ENCODE measurements at regions not wholly inside any gene's neighbourhood (a gene's known extent, or its start where the extent isn't known, plus 50 kb on each side); places are given as distances from the start of the nearest gene placed in this dataset.

DNA sequence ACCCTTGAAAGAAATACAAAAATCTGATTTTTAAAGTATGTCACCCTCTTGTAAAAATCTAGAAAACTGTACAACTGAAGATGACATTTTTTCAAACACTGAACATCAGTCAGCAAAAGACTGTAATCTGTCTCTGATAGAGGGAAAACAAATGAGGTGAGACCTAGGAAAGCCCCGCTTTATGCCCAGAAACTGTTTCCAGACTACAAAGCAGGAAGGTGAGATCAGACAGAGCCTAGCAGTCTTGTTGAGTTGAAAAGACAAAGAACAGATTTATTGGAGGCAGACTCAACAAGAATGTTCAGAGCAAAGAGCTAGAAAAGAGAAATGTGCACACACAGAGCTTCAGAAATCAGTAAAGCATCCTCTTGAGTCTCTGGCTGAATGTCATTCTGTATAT lies 873.6 kb downstream of the LRFN5 start:
- TF ChIP-seq, protein P1, sequence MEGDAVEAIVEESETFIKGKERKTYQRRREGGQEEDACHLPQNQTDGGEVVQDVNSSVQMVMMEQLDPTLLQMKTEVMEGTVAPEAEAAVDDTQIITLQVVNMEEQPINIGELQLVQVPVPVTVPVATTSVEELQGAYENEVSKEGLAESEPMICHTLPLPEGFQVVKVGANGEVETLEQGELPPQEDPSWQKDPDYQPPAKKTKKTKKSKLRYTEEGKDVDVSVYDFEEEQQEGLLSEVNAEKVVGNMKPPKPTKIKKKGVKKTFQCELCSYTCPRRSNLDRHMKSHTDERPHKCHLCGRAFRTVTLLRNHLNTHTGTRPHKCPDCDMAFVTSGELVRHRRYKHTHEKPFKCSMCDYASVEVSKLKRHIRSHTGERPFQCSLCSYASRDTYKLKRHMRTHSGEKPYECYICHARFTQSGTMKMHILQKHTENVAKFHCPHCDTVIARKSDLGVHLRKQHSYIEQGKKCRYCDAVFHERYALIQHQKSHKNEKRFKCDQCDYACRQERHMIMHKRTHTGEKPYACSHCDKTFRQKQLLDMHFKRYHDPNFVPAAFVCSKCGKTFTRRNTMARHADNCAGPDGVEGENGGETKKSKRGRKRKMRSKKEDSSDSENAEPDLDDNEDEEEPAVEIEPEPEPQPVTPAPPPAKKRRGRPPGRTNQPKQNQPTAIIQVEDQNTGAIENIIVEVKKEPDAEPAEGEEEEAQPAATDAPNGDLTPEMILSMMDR (IDR thresholded peaks at IDR 0.05; ENCODE audit: low read depth, low read length): no peak
- TF ChIP-seq POLR2A (IDR thresholded peaks at IDR 0.05; ENCODE audit: extremely low read depth, insufficient read length) (no peak), MYC (IDR thresholded peaks at IDR 0.05; ENCODE audit: low read depth, low read length) (no peak)
- TF ChIP-seq, protein P2, sequence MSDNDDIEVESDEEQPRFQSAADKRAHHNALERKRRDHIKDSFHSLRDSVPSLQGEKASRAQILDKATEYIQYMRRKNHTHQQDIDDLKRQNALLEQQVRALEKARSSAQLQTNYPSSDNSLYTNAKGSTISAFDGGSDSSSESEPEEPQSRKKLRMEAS (IDR thresholded peaks at IDR 0.05; ENCODE audit: low read depth, low read length): no peak

All from NB4 (cell line).